Left ventricle myocardium superior (tissue), 1 donor: ENCODE measurements at regions not wholly inside any gene's neighbourhood (a gene's known extent, or its start where the extent isn't known, plus 50 kb on each side); places are given as distances from the start of the nearest gene placed in this dataset.

Experiments
- ATAC-seq: fragments of 200-7000 bp; cut with Tn5 transposase; one replicate; pipeline ENCODE4 v1.9.1; 2020; ENCODE audit warnings: mild to moderate bottlenecking, moderate library complexity
- DNase-seq: peaks from one replicate; pipeline ENCODE4 v3.0.0-alpha.2; 2020
- intact Hi-C: fragments of 100-400 bp; cut with micrococcal nuclease; formaldehyde crosslinking; loops from one replicate; pipeline ENCODE4 v1.11.0; 2022
- donor health status: DM: no; HTN: yes; CAD: no; lungs with severe emphysema.

DNA sequence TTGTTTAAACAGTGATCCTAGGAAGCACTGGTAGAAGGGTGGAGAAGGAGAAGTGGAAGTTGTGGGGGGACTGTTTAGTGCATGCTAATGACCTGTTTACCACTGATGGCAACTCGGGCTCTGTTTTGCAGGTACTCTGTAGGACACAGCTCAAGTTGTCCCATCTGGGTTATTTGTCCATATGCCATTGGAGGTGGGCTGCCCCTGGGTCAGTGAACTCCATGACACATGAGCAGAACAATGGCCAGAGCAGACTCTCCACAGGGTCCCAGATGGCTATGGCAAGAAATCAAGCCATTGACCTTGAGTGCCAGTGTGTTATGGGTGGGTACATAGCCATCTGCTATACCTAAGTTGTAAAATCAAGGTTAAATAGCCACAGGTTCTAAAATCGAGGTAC lies 175.9 kb downstream of the GAS1 start:
- intact Hi-C loops: no loop called here
- no peak for ATAC-seq
- DNase-seq: no peak

DNA sequence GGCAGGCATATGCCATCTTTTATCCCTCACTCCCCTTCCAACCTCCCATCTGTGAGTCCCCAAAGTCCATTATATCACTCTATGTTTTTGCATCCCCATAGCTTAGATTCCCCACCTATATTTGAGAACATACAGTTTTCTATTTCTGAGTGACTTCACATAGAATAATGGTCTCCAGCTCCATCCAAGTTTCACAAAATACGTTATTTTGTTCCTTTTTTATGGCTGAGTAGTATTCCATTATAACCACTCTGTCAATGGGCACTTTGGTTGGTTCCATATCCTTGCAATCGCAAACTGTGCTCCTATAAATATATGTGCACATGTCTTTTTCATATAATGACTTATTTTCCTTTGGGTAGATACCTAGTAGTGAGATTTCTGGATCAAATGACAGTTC lies 178.6 kb downstream of the GAS1 start:
- intact Hi-C loops: no loop called here
- no peak for ATAC-seq

DNA sequence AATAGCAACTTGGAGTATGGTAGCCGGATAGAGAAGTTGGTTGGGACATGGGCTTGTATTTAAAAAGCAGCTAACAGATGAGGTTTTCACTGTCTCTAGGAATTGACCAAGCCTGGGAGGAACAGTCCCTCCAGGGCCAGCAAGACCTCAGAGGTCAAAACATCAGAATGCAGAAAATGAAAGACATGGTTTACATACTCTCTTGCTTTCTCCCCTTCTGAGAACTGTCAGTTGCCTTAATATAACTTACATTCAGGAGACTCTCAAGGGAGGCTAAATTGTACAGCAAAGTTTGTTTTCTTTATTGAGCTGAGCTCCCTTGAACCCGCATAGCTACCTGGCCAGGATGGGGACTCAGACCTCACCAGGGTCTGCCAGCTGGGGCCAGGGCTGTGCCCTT lies 179.3 kb downstream of the GAS1 start:
- DNase-seq (no peak), ATAC-seq (no peak)
- intact Hi-C loops: no loop called here

More for the DNA sequence above, 178.6 kb downstream of the GAS1 start:
- DNase-seq: no peak

- ATAC-seq (no peak), DNase-seq (no peak)
- intact Hi-C loops: no loop called here
Observed at GRCh38 chr9:86767373-86767772, 179.9 kb downstream of the GAS1 start.

DNA sequence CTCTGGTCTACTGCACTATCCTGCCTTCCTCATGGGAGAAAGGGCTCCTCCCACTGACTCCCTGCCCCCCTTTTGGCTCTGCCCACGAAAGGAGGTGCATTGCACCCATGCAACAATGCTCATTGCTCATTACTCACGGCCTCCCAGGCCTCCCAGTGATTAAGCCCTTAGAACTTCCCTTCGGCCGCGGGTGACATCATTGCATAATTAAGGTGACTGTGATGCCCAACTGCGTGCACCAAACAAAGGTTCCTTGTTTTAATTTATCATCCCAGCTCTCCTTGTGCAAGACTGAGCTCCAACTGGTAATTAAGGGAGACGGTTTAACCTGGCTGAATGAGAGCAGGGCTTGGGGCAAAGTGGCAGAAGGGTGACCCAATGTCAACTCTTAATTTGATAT lies 180.4 kb downstream of the GAS1 start:
- DNase-seq: no peak
- ATAC-seq: peak; percentile 22
- intact Hi-C loops: no loop called here

- no peak for DNase-seq
- no peak for ATAC-seq
- intact Hi-C loops: no loop called here
Observed at GRCh38 chr9:86766511-86766910, 180.8 kb downstream of the GAS1 start.

- ATAC-seq (no peak), DNase-seq (no peak)
- intact Hi-C loops: no loop called here
Observed at GRCh38 chr9:86765746-86766430, 181.4 kb downstream of the GAS1 start.

GRCh38 chr9:86764671-86765343 lies 182.5 kb downstream of the GAS1 start:
- DNase-seq (no peak), ATAC-seq (peak; percentile 22)
- intact Hi-C loops: no loop called here

GRCh38 chr9:86764221-86764624 lies 183.1 kb downstream of the GAS1 start:
- DNase-seq (no peak), ATAC-seq (peak; percentile 32)
- intact Hi-C loops: no loop called here

GRCh38 chr9:86763791-86764190 lies 183.5 kb downstream of the GAS1 start:
- intact Hi-C loops: no loop called here
- no peak for DNase-seq
- ATAC-seq: peak; percentile 62

- ATAC-seq (no peak), DNase-seq (no peak)
- intact Hi-C loops: no loop called here
Observed at GRCh38 chr9:86757382-86757720, 190.0 kb downstream of the GAS1 start.

DNA sequence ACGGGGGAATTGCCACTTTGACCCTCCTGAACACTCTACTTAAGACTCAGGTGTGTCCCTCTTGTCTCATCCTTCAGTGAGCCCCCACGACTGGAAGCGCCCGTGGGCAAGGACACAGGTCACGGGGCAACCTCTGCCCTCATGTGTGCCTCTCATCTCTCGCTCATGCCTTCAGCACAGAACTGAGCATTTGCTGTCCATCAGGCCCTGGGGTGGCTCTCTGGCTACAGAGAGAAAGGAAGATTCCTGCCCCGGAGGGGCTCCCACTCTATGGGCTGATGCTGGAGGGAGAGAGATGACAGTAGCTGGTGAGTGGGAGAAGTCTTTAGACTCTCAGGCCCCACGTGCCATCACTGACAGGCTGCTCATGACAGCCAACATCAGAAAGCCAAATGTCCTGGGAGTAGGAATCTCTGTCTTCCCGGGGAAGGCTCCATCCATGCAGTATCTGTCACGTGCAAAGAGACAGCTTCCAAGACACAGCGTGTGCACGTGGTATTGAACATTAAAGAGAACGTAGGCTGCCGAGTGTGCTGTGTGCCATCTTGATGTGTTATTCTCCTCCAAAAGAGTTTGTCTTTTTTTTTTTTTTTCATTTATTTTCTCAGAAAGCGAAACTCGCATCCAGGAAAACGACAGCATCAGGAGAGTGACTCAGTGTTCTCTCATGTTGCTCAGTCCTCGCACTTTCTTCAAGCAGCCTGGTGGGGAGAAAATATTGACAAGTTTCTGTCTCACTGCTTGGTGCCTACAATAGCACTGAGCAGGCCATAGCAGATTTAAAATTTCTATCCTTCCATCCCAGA lies 190.5 kb downstream of the GAS1 start:
- intact Hi-C loops: no loop called here
- ATAC-seq (no peak), DNase-seq (no peak)

GRCh38 chr9:86755561-86755941 lies 191.8 kb downstream of the GAS1 start:
- intact Hi-C loops: no loop called here
- DNase-seq (no peak), ATAC-seq (no peak)

DNA sequence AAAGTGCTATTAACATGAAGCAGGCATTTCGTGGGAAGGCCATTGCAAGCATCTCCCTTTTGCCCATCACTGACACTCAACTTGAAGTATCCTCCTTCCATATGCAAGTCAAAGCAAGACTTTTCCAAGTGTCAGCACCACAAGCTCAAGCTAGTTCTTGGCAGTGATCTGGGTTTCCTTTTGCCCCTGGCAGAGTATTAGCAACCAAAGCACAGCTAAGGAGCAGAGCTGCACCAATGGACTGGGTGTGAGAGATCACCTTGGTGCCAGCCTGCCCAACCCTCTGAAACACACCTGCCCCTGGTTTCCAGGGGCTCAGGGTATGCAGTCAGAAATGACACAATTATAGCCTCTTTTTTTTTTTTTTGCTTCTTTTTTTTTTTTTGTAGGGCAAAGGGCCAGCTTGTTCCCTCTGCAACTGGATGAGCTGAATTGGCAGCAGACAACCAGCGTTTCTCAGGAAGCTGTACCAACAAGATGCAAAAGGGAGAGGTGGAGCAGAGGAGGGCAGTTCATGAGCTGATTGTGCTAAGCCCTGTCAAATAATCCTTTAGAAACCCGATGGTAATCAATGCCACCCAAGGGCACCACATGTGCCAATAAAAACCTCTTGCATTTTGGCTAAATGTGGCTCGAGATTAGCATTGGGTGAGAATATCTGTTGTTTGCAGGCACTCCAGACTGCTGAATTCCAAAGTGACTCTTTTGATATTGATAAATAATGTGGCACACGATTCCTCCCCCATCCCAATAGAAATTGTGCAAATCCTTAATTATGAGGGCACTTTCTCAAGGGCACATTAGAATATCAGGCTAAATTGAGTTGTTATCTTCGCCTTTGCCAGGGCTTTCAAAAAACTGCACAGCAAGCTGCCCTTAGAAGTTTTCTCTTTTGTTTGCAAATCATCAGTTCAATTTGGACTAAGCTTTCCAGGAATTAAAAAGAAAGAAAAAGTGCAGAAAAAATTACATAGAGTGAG lies 192.4 kb downstream of the GAS1 start:
- DNase-seq: no peak
- no peak for ATAC-seq
- intact Hi-C loops: no loop called here

DNA sequence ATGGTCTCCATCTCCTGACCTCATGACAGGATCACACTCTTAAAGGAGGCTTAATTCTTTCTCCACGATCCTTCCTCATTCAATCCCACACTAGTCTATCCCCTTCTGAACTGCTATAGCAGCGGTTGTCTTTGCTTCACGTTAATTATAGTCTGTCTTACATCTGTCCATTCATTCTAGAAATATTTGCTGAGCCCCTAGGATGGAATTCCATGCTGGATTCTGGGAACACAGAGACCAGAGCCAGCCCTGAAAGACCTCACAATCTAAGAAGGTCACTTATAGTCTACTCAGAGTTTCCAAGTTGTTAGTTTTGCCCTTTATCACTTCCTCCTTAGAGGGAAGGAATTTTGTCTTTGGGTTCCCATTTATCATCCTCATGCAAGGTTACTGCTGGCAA lies 193.5 kb downstream of the GAS1 start:
- DNase-seq (no peak), ATAC-seq (no peak)
- intact Hi-C loops: no loop called here

- intact Hi-C loops: no loop called here
- DNase-seq: no peak
- no peak for ATAC-seq
Observed at GRCh38 chr9:86752733-86753132, 194.6 kb downstream of the GAS1 start.

DNA sequence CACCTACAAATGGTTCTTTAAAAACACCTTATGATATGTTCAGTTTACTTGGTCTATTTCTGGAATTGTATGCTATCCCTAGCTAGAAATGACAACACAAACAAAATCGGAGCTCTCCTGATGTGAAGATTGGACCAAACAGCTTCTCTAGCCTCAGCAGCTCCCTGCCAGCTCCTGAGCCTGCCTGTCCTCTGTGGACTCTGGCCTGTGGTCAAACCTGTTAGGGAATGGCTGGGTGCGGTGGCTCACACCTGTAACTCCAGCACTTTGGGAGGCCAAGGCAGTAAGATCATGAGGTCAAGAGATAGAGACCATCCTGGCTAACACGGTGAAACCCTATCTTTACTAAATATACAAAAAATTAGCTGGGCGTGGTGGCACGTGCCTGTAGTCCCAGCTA lies 195.3 kb downstream of the GAS1 start:
- DNase-seq (no peak), ATAC-seq (no peak)
- intact Hi-C loops: no loop called here

GRCh38 chr9:86751207-86751606 lies 196.1 kb downstream of the GAS1 start:
- intact Hi-C loops: no loop called here
- ATAC-seq (peak; percentile 73), DNase-seq (peak; percentile 53)

DNA sequence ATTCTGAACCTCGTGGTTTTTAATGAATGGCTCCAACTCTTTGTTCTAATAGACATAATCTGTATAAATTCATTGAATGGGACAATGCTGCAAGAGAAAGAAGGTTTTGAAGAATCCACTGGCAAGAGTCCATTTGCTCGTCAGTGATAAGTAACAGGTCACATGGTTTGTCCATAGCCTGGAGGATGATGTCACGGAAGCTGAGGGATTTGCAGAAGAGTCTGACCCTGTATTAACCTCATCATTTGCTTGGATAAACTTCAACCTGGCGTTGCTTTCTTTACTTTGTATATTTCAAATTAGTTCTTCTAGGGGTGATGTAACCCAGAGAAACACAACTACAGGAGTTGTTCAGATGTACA lies 197.4 kb downstream of the GAS1 start:
- ATAC-seq: peak; percentile 71
- intact Hi-C loops: no loop called here
- no peak for DNase-seq
